Activated CD4-positive, alpha-beta T cell treated with anti-CD3 and anti-CD28 coated beads, Interleukin-2, amount 10 ng/mL, durations not matched to agents 7 days and 5 days (primary cell): ENCODE measurements at regions not wholly inside any gene's neighbourhood (a gene's known extent, or its start where the extent isn't known, plus 50 kb on each side); places are given as distances from the start of the nearest gene placed in this dataset.

Experiments
- CTCF ChIA-PET: fragments of 350-600 bp; sonication (Branson Sonifier 250); formaldehyde crosslinking; loops from one replicate; lab custom pipeline; 2021; ENCODE audit warnings: antibody characterized with exemption; lab: Charles Lee
- POLR2A ChIA-PET: fragments of 350-600 bp; sonication (Branson Sonifier 250); formaldehyde crosslinking; loops from one replicate; lab custom pipeline; 2021; ENCODE audit warnings: antibody characterized with exemption; lab: Charles Lee
- DNase-seq: peaks from one replicate; pipeline ENCODE4 v3.0.0-alpha.2; 2020
- H3K27ac Mint-ChIP-seq: one replicate; pipeline ENCODE4 v1.8.0; 2021; ENCODE audit warnings: mild to moderate bottlenecking, moderate library complexity, mixed read lengths
- H3K27me3 Mint-ChIP-seq: one replicate; pipeline ENCODE4 v1.8.0; 2021; ENCODE audit warnings: mixed read lengths
- H3K36me3 Mint-ChIP-seq: one replicate; pipeline ENCODE4 v1.8.0; 2021; ENCODE audit warnings: low read depth, mixed read lengths
- H3K4me1 Mint-ChIP-seq: one replicate; pipeline ENCODE4 v1.8.0; 2021; ENCODE audit warnings: mixed read lengths
- H3K4me3 Mint-ChIP-seq: one replicate; pipeline ENCODE4 v1.8.0; 2021; ENCODE audit warnings: mild to moderate bottlenecking, moderate library complexity, mixed read lengths
- H3K9me3 Mint-ChIP-seq: one replicate; pipeline ENCODE4 v1.8.0; 2021; ENCODE audit warnings: mixed read lengths

- Mint-ChIP-seq H3K27me3 (no peaks in the 10 kb centered on the region), H3K4me1 (no peaks in the 10 kb centered on the region), H3K36me3 (no peaks in the 10 kb centered on the region), H3K27ac (no peak overlapping the region), H3K4me3 (no peak overlapping the region), H3K9me3 (no peaks in the 10 kb centered on the region)
- DNase-seq = no peak
- ChIA-PET CTCF (no interaction called here), POLR2A (no interaction called here)
These were observed 180.9 kb downstream of the RBFOX3 start for GRCh38 chr17:79429864-79430494.

GRCh38 chr17:79428988-79429387 lies 181.9 kb downstream of the RBFOX3 start:
- H3K27ac Mint-ChIP-seq = no peak overlapping the region
- no peaks in the 10 kb centered on the region for H3K4me1 Mint-ChIP-seq
- no peak for DNase-seq
- H3K9me3 Mint-ChIP-seq = no peaks in the 10 kb centered on the region
- ChIA-PET POLR2A (no interaction called here), CTCF (no interaction called here)
- H3K36me3 Mint-ChIP-seq = no peaks in the 10 kb centered on the region
- H3K4me3 Mint-ChIP-seq = no peak overlapping the region
- H3K27me3 Mint-ChIP-seq = no peaks in the 10 kb centered on the region

GRCh38 chr17:79427621-79428539 lies 183.0 kb downstream of the RBFOX3 start:
- Mint-ChIP-seq H3K9me3 (no peaks in the 10 kb centered on the region), H3K4me3 (no peak overlapping the region), H3K4me1 (no peaks in the 10 kb centered on the region), H3K27ac (no peak overlapping the region), H3K27me3 (no peaks in the 10 kb centered on the region), H3K36me3 (no peaks in the 10 kb centered on the region)
- ChIA-PET POLR2A (no interaction called here), CTCF (no interaction called here)
- DNase-seq = no peak

- POLR2A ChIA-PET = no interaction called here
- no peak overlapping the region for H3K4me3 Mint-ChIP-seq
- H3K27me3 Mint-ChIP-seq = no peaks in the 10 kb centered on the region
- DNase-seq = no peak
- H3K36me3 Mint-ChIP-seq = no peaks in the 10 kb centered on the region
- CTCF ChIA-PET = no interaction called here
- no peaks in the 10 kb centered on the region for H3K4me1 Mint-ChIP-seq
- H3K27ac Mint-ChIP-seq = no peak overlapping the region
- H3K9me3 Mint-ChIP-seq = no peaks in the 10 kb centered on the region
These were observed 185.2 kb downstream of the RBFOX3 start for GRCh38 chr17:79425686-79426085.

- DNase-seq = no peak
- CTCF ChIA-PET = no interaction called here
- Mint-ChIP-seq H3K27me3 (no peaks in the 10 kb centered on the region), H3K4me3 (no peak overlapping the region), H3K9me3 (no peaks in the 10 kb centered on the region), H3K27ac (no peak overlapping the region), H3K4me1 (no peaks in the 10 kb centered on the region), H3K36me3 (no peaks in the 10 kb centered on the region)
- POLR2A ChIA-PET = no interaction called here
These were observed 186.2 kb downstream of the RBFOX3 start for GRCh38 chr17:79424471-79425185.

- no peak overlapping the region for H3K27ac Mint-ChIP-seq
- H3K4me1 Mint-ChIP-seq = no peaks in the 10 kb centered on the region
- CTCF ChIA-PET = no interaction called here
These were observed 186.9 kb downstream of the RBFOX3 start for GRCh38 chr17:79423811-79424465.

GRCh38 chr17:79422236-79422635 lies 188.6 kb downstream of the RBFOX3 start:
- ChIA-PET CTCF (no interaction called here), POLR2A (no interaction called here)
- Mint-ChIP-seq H3K27me3 (no peaks in the 10 kb centered on the region), H3K36me3 (no peaks in the 10 kb centered on the region), H3K4me3 (no peak overlapping the region), H3K9me3 (no peaks in the 10 kb centered on the region), H3K4me1 (no peaks in the 10 kb centered on the region), H3K27ac (no peak overlapping the region)
- no peak for DNase-seq

More at GRCh38 chr17:79423811-79424465, 186.9 kb downstream of the RBFOX3 start:
- POLR2A ChIA-PET = no interaction called here
- H3K27me3 Mint-ChIP-seq = no peaks in the 10 kb centered on the region
- no peaks in the 10 kb centered on the region for H3K36me3 Mint-ChIP-seq
- DNase-seq = no peak
- H3K9me3 Mint-ChIP-seq = no peaks in the 10 kb centered on the region
- H3K4me3 Mint-ChIP-seq = no peak overlapping the region

GRCh38 chr17:79420318-79421243 lies 190.3 kb downstream of the RBFOX3 start:
- no peak for DNase-seq
- no peak overlapping the region for H3K4me3 Mint-ChIP-seq

GRCh38 chr17:79417476-79417988 lies 193.3 kb downstream of the RBFOX3 start:
- H3K9me3 Mint-ChIP-seq = no peaks in the 10 kb centered on the region
- DNase-seq = no peak
- CTCF ChIA-PET = no interaction called here
- H3K4me3 Mint-ChIP-seq = no peak overlapping the region
- H3K4me1 Mint-ChIP-seq = no peaks in the 10 kb centered on the region
- no peaks in the 10 kb centered on the region for H3K36me3 Mint-ChIP-seq
- no peaks in the 10 kb centered on the region for H3K27me3 Mint-ChIP-seq
- POLR2A ChIA-PET = no interaction called here
- H3K27ac Mint-ChIP-seq = no peak overlapping the region

More at GRCh38 chr17:79420318-79421243, 190.3 kb downstream of the RBFOX3 start:
- Mint-ChIP-seq H3K9me3 (no peaks in the 10 kb centered on the region), H3K27ac (no peak overlapping the region), H3K36me3 (no peaks in the 10 kb centered on the region), H3K4me1 (no peaks in the 10 kb centered on the region), H3K27me3 (no peaks in the 10 kb centered on the region)
- ChIA-PET POLR2A (no interaction called here), CTCF (no interaction called here)

GRCh38 chr17:79415909-79416308 lies 194.9 kb downstream of the RBFOX3 start:
- no peaks in the 10 kb centered on the region for H3K9me3 Mint-ChIP-seq
- H3K27me3 Mint-ChIP-seq = no peaks in the 10 kb centered on the region
- POLR2A ChIA-PET = no interaction called here
- H3K36me3 Mint-ChIP-seq = no peaks in the 10 kb centered on the region
- no peak for DNase-seq
- no peak overlapping the region for H3K4me3 Mint-ChIP-seq
- H3K27ac Mint-ChIP-seq = no peak overlapping the region
- CTCF ChIA-PET = interaction anchor here (1.7 kb wide), 1 partner anchor 12 kb away, joined by 4 read pairs; no protein-coding TSS in a partner anchor
- no peaks in the 10 kb centered on the region for H3K4me1 Mint-ChIP-seq

GRCh38 chr17:79415365-79415764 lies 195.5 kb downstream of the RBFOX3 start:
- H3K4me1 Mint-ChIP-seq = no peaks in the 10 kb centered on the region
- no peak for DNase-seq
- H3K4me3 Mint-ChIP-seq = no peak overlapping the region
- H3K9me3 Mint-ChIP-seq = no peaks in the 10 kb centered on the region
- no peaks in the 10 kb centered on the region for H3K36me3 Mint-ChIP-seq
- H3K27me3 Mint-ChIP-seq = no peaks in the 10 kb centered on the region
- POLR2A ChIA-PET = no interaction called here
- H3K27ac Mint-ChIP-seq = no peak overlapping the region
- CTCF ChIA-PET = interaction anchor here (1.7 kb wide), 1 partner anchor 11 kb away, joined by 4 read pairs; no protein-coding TSS in a partner anchor
